SU-DHL-6 (cell line): ENCODE measurements at regions not wholly inside any gene's neighbourhood (a gene's known extent, or its start where the extent isn't known, plus 50 kb on each side); places are given as distances from the start of the nearest gene placed in this dataset.

Experiments
- H2AFZ ChIP-seq: fragments of 200-600 bp; sonication (generic); 2 replicates; pipeline ENCODE4 v1.6.1; 2014; ENCODE audit warnings: low read depth, mild to moderate bottlenecking, moderate library complexity, mixed read lengths, antibody characterized with exemption, low read length; ENCODE audit not compliant: severe bottlenecking
- H3F3A ChIP-seq: fragments of 200-600 bp; shearing (Covaris generic); 2 replicates; pipeline ENCODE4 v1.6.0; 2016; ENCODE audit warnings: antibody characterized with exemption, mild to moderate bottlenecking; ENCODE audit not compliant: insufficient read depth
- H3K27ac ChIP-seq: fragments of 200-600 bp; sonication (generic); 2 replicates; pipeline ENCODE4 v1.5.1; 2016; ENCODE audit warnings: low read depth, mild to moderate bottlenecking, low read length, moderate library complexity, mixed read lengths
- H3K27me3 ChIP-seq: fragments of 200-600 bp; sonication (generic), shearing (Covaris generic); 2 replicates; pipeline ENCODE4 v1.6.0; 2014; ENCODE audit warnings: mild to moderate bottlenecking, low read length
- H3K36me3 ChIP-seq: fragments of 200-600 bp; sonication (generic); 2 replicates; pipeline ENCODE4 v1.6.1; 2014; ENCODE audit warnings: mild to moderate bottlenecking, low read length, mixed read lengths
- H3K4me2 ChIP-seq: fragments of 300-600, 200-600 bp; shearing (Covaris generic), sonication (generic); 2 replicates; pipeline ENCODE4 v1.6.0; 2014; ENCODE audit warnings: low read length, low read depth, mild to moderate bottlenecking; ENCODE audit not compliant: poor library complexity, severe bottlenecking
- H3K4me3 ChIP-seq: fragments of 200-600 bp; sonication (generic); 2 replicates; pipeline ENCODE4 v1.5.1; 2014; ENCODE audit warnings: antibody characterized with exemption, low read length, mild to moderate bottlenecking, mixed read lengths; ENCODE audit not compliant: insufficient read depth, poor library complexity, severe bottlenecking
- H3K79me2 ChIP-seq: fragments of 200-600 bp; sonication (generic); 2 replicates; pipeline ENCODE4 v1.6.1; 2014; ENCODE audit warnings: mild to moderate bottlenecking, low read length, moderate library complexity; ENCODE audit not compliant: insufficient read depth
- H3K9ac ChIP-seq: fragments of 200-600 bp; sonication (generic); 2 replicates; pipeline ENCODE4 v1.7.0; 2014; ENCODE audit warnings: mild to moderate bottlenecking, low read length
- H3K9me2 ChIP-seq: fragments of 200-600 bp; sonication (generic); replicated peaks from 2 replicates; pipeline ENCODE4 v1.6.1; 2014; ENCODE audit warnings: low read length; ENCODE audit not compliant: insufficient read depth
- H3K9me3 ChIP-seq: fragments of 200-600 bp; sonication (generic); 2 replicates; pipeline ENCODE4 v1.6.1; 2014; ENCODE audit warnings: low read length, mixed read lengths; ENCODE audit not compliant: insufficient read depth
- H4K20me1 ChIP-seq: fragments of 200-600 bp; sonication (generic); 2 replicates; pipeline ENCODE4 v1.6.1; 2014; ENCODE audit warnings: low read depth, mild to moderate bottlenecking, antibody characterized with exemption, low read length, moderate library complexity, mixed read lengths
- CTCF ChIP-seq: fragments of 200-600 bp; sonication (generic); IDR thresholded peaks from one replicate; pipeline ENCODE4 v1.5.1; 2017; ENCODE audit warnings: antibody characterized with exemption, mild to moderate bottlenecking, low read length, moderate library complexity; ENCODE audit not compliant: insufficient read depth, poor library complexity, severe bottlenecking
- EZH2phosphoT487 ChIP-seq: fragments of 200-600 bp; sonication (generic), shearing (Covaris generic); conservative IDR thresholded peaks from 2 replicates; pipeline ENCODE4 v1.6.1; 2018; ENCODE audit warnings: mild to moderate bottlenecking, antibody characterized with exemption, low read length, moderate library complexity, mixed read lengths

GRCh38 chr5:130995254-130995515 lies 169.9 kb downstream of the HINT1 start:
- no peak for TF ChIP-seq EZH2phosphoT487
- no peak for TF ChIP-seq CTCF
- Histone ChIP-seq H3K9me3 (no peaks in the 10 kb centered on the region), H3K36me3 (no peaks in the 10 kb centered on the region), H3F3A (no peaks in the 10 kb centered on the region), H3K79me2 (no peaks in the 10 kb centered on the region), H3K4me2 (no peak overlapping the region), H4K20me1 (no peaks in the 10 kb centered on the region), H3K4me3 (no peak overlapping the region), H3K27me3 (no peaks in the 10 kb centered on the region), H3K9ac (no peak overlapping the region), H3K27ac (no peak overlapping the region), H3K9me2 (no peaks in the 10 kb centered on the region), H2AFZ (no peak overlapping the region)

- Histone ChIP-seq H3K4me3 (no peak overlapping the region), H2AFZ (no peak overlapping the region)
These were observed 170.4 kb downstream of the HINT1 start for GRCh38 chr5:130994496-130995253.

GRCh38 chr5:130992621-130993020 lies 172.4 kb downstream of the HINT1 start:
- H3K9me3 ChIP-seq = no peaks in the 10 kb centered on the region
- H3K27ac ChIP-seq = no peak overlapping the region
- H4K20me1 ChIP-seq = no peaks in the 10 kb centered on the region
- no peaks in the 10 kb centered on the region for H3K27me3 ChIP-seq
- no peak overlapping the region for H3K4me3 ChIP-seq
- no peak overlapping the region for H3K4me2 ChIP-seq
- H3F3A ChIP-seq = no peaks in the 10 kb centered on the region
- TF ChIP-seq CTCF (no peak), EZH2phosphoT487 (no peak)
- no peak overlapping the region for H2AFZ ChIP-seq
- H3K9me2 ChIP-seq = no peaks in the 10 kb centered on the region
- H3K79me2 ChIP-seq = no peaks in the 10 kb centered on the region
- no peaks in the 10 kb centered on the region for H3K36me3 ChIP-seq
- H3K9ac ChIP-seq = no peak overlapping the region

More at GRCh38 chr5:130994496-130995253, 170.4 kb downstream of the HINT1 start:
- Histone ChIP-seq H3K4me2 (no peak overlapping the region), H3K36me3 (no peaks in the 10 kb centered on the region), H3K27ac (no peak overlapping the region), H3K79me2 (no peaks in the 10 kb centered on the region), H3K9me2 (no peaks in the 10 kb centered on the region), H3F3A (no peaks in the 10 kb centered on the region), H3K27me3 (no peaks in the 10 kb centered on the region), H4K20me1 (no peaks in the 10 kb centered on the region), H3K9ac (no peak overlapping the region), H3K9me3 (no peaks in the 10 kb centered on the region)
- TF ChIP-seq EZH2phosphoT487 (no peak), CTCF (no peak)
